Neutrophil (primary cell): ENCODE measurements at regions not wholly inside any gene's neighbourhood (a gene's known extent, or its start where the extent isn't known, plus 50 kb on each side); places are given as distances from the start of the nearest gene placed in this dataset.

Experiments used
- H3K27ac ChIP-seq: fragments of 200-600 bp; sonication (generic); 2 replicates; pipeline ENCODE4 v1.5.1; 2016; ENCODE audit warnings: mild to moderate bottlenecking, moderate library complexity
- H3K27me3 ChIP-seq: fragments of 200-600 bp; sonication (generic); 2 replicates; pipeline ENCODE4 v1.6.0; 2016; ENCODE audit warnings: mild to moderate bottlenecking
- H3K36me3 ChIP-seq: fragments of 200-600 bp; sonication (generic); 2 replicates; pipeline ENCODE4 v1.5.1; 2017
- H3K4me1 ChIP-seq, 2 experiments: fragments of 200-600 bp in 1 of 2; sonication (generic) in 1 of 2; 1 replicate in 1 of 2; 2 replicates in 1 of 2; pipeline versions ENCODE4 v1.5.1 to v1.6.1; 2013 to 2016; ENCODE audit warnings: low read depth in 1 of 2, low read length in 1 of 2, mild to moderate bottlenecking in 1 of 2, moderate library complexity in 1 of 2; ENCODE audit not compliant: control insufficient read depth in 1 of 2, insufficient read depth in 1 of 2
- H3K4me3 ChIP-seq, 2 experiments: fragments of 200-600 bp in 1 of 2; sonication (generic) in 1 of 2; 1 replicate in 1 of 2; 2 replicates in 1 of 2; pipeline ENCODE4 v1.5.1; 2013 to 2016; ENCODE audit warnings: low read depth in 1 of 2, low read length in 1 of 2, mild to moderate bottlenecking in 1 of 2, moderate library complexity in 1 of 2
- H3K9me3 ChIP-seq: fragments of 200-600 bp; sonication (generic); 2 replicates; pipeline ENCODE4 v1.5.1; 2016
- CTCF ChIP-seq: fragments of 200-600 bp; sonication (generic); IDR thresholded peaks from 2 replicates; pipeline ENCODE4 v1.5.1; 2016; ENCODE audit warnings: antibody characterized with exemption

DNA sequence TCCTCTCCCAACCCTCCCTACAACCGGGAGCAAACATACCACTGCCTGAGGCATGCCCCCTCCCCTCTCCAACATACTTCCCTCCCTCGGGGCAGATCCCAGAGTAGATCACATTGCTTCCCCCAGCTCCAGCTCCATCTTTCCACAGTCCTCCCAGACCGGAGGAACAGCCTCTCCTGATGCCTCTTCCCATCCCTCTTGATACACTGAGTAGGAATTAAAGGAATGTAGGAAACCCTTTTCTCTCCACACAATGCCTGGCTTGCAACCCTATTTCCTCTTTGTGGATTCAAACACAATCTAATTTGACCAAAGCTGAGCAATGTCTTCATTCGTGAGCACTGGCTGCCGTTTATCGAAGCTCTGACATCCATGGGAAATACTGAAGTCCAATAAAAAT is 339.8 kb downstream of the BCOR start:
- H3K27ac ChIP-seq = no peak overlapping the region
- no peaks in the 10 kb centered on the region for H3K27me3 ChIP-seq
- TF ChIP-seq CTCF = no peak
- H3K4me3 ChIP-seq = no peak overlapping the region
- peaks cover 20 to 21% of the 10 kb centered on the region in 2 experiments for H3K4me1 ChIP-seq
- no peaks in the 10 kb centered on the region for H3K9me3 ChIP-seq
- H3K36me3 ChIP-seq = no peaks in the 10 kb centered on the region

GRCh38 chrX:39758791-39759525 is 338.8 kb downstream of the BCOR start:
- Histone ChIP-seq H3K27me3 (no peaks in the 10 kb centered on the region), H3K36me3 (no peaks in the 10 kb centered on the region), H3K9me3 (no peaks in the 10 kb centered on the region), H3K4me1 (peaks cover 11% of the 10 kb centered on the region in 2 experiments), H3K27ac (no peak overlapping the region), H3K4me3 (no peak overlapping the region)
- TF ChIP-seq CTCF = no peak

GRCh38 chrX:39759526-39760224 is 338.1 kb downstream of the BCOR start:
- Histone ChIP-seq H3K4me1 (peaks cover 4 to 6% of the 10 kb centered on the region in 2 experiments), H3K36me3 (no peaks in the 10 kb centered on the region), H3K27ac (no peak overlapping the region), H3K27me3 (no peaks in the 10 kb centered on the region), H3K4me3 (no peak overlapping the region), H3K9me3 (no peaks in the 10 kb centered on the region)
- TF ChIP-seq CTCF = no peak

- no peaks in the 10 kb centered on the region for H3K9me3 ChIP-seq
- no peak for TF ChIP-seq CTCF
- no peaks in the 10 kb centered on the region for H3K4me1 ChIP-seq
- no peak overlapping the region for H3K27ac ChIP-seq
- H3K27me3 ChIP-seq = no peaks in the 10 kb centered on the region
- no peaks in the 10 kb centered on the region for H3K36me3 ChIP-seq
- H3K4me3 ChIP-seq = no peak overlapping the region
These were observed 336.8 kb downstream of the BCOR start for GRCh38 chrX:39760930-39761329.

GRCh38 chrX:39762266-39762841 is 335.4 kb downstream of the BCOR start:
- no peak overlapping the region for H3K4me3 ChIP-seq
- H3K36me3 ChIP-seq = no peaks in the 10 kb centered on the region
- no peak for TF ChIP-seq CTCF
- H3K27ac ChIP-seq = no peak overlapping the region
- no peaks in the 10 kb centered on the region for H3K4me1 ChIP-seq
- no peaks in the 10 kb centered on the region for H3K27me3 ChIP-seq
- no peaks in the 10 kb centered on the region for H3K9me3 ChIP-seq
